ENCODE measurements at regions not wholly inside any gene's neighbourhood (a gene's known extent, or its start where the extent isn't known, plus 50 kb on each side); places are given as distances from the start of the nearest gene placed in this dataset.
"Not testable (repeated sequence)": the region's sequence is repeated elsewhere in the genome, so short reads cannot be mapped to it uniquely, and the experiment has no call there.

DNA sequence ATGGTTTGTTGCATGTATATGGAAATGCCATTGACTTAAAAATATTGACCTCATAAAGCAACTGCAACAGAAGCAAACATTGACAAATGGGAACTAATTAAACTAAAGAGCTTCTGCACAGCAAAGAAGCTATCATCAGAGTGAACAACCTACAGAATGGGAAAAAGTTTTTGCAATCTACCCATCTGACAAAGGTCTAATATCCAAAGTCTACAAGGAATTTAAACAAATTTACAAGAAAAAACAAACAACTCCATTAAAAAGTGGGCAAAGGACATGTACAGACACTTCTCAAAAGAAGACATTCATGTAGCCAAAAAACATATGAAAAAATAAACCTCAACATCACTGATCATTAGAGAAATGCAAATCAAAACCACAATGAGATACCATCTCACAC is 99.7 kb upstream of the ARG1 start:
- not testable (repeated sequence) for TF ChIP-seq POLR2A (IDR thresholded peaks at IDR 0.05)
- TF ChIP-seq, protein P1, sequence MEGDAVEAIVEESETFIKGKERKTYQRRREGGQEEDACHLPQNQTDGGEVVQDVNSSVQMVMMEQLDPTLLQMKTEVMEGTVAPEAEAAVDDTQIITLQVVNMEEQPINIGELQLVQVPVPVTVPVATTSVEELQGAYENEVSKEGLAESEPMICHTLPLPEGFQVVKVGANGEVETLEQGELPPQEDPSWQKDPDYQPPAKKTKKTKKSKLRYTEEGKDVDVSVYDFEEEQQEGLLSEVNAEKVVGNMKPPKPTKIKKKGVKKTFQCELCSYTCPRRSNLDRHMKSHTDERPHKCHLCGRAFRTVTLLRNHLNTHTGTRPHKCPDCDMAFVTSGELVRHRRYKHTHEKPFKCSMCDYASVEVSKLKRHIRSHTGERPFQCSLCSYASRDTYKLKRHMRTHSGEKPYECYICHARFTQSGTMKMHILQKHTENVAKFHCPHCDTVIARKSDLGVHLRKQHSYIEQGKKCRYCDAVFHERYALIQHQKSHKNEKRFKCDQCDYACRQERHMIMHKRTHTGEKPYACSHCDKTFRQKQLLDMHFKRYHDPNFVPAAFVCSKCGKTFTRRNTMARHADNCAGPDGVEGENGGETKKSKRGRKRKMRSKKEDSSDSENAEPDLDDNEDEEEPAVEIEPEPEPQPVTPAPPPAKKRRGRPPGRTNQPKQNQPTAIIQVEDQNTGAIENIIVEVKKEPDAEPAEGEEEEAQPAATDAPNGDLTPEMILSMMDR (IDR thresholded peaks at IDR 0.05) = not testable (repeated sequence)

Data from sigmoid colon (tissue), 3 donors.